ENCODE measurements at regions not wholly inside any gene's neighbourhood (a gene's known extent, or its start where the extent isn't known, plus 50 kb on each side); places are given as distances from the start of the nearest gene placed in this dataset.

DNA sequence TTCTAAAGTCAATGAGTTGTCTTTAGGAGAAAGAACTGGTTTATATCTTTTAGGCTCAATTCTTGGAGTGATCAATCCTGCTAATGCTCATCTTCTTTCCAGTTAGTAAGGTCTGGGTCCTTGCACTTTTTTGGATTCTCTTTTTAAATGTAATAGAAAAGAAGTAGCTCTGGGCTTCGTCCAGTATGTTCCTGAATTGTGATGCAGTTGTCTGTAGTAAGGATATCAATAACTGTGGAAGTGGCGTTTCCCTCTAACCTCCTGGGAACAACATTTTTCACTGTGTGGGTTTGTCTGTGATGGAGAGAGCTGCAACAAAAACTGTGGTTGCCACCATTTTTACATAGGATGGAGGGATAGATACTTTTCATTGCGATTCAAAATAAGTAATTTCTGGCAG lies 367.2 kb downstream of the USP25 start:
- TF ChIP-seq, protein P1, sequence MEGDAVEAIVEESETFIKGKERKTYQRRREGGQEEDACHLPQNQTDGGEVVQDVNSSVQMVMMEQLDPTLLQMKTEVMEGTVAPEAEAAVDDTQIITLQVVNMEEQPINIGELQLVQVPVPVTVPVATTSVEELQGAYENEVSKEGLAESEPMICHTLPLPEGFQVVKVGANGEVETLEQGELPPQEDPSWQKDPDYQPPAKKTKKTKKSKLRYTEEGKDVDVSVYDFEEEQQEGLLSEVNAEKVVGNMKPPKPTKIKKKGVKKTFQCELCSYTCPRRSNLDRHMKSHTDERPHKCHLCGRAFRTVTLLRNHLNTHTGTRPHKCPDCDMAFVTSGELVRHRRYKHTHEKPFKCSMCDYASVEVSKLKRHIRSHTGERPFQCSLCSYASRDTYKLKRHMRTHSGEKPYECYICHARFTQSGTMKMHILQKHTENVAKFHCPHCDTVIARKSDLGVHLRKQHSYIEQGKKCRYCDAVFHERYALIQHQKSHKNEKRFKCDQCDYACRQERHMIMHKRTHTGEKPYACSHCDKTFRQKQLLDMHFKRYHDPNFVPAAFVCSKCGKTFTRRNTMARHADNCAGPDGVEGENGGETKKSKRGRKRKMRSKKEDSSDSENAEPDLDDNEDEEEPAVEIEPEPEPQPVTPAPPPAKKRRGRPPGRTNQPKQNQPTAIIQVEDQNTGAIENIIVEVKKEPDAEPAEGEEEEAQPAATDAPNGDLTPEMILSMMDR (conservative IDR thresholded peaks at IDR 0.05), result no peak
- no peak for TF ChIP-seq ZFX (IDR thresholded peaks at IDR 0.05)

Data from C4-2B (cell line).